Spleen (tissue), 3 donors: ENCODE measurements at regions not wholly inside any gene's neighbourhood (a gene's known extent, or its start where the extent isn't known, plus 50 kb on each side); places are given as distances from the start of the nearest gene placed in this dataset.

Source experiments
- POLR2A ChIP-seq, 3 donors: fragments of 450-650 bp; IDR thresholded peaks; one replicate each; pipeline ENCODE4 v1.5.1; 2017; ENCODE audit warnings: antibody characterized with exemption in 3 of 3, mild to moderate bottlenecking in 1 of 3
- POLR2AphosphoS5 ChIP-seq, 3 donors: sonication (generic); formaldehyde crosslinking; IDR thresholded peaks; one replicate each; pipeline ENCODE4 v1.5.1; 2017; ENCODE audit warnings: antibody characterized with exemption in 3 of 3

GRCh38 chr14:97180304-97181200 is 383.4 kb downstream of the VRK1 start:
- TF ChIP-seq POLR2A (IDR thresholded peaks at IDR 0.05) (no peak), POLR2AphosphoS5 (IDR thresholded peaks at IDR 0.05) (no peak)
